GM21423 (cell line): ENCODE measurements at regions not wholly inside any gene's neighbourhood (a gene's known extent, or its start where the extent isn't known, plus 50 kb on each side); places are given as distances from the start of the nearest gene placed in this dataset.

Experiments used
- ATAC-seq: cut with Tn5 transposase; IDR thresholded peaks from one replicate; pipeline ENCODE4 v1.9.1; 2021; ENCODE audit warnings: mild to moderate bottlenecking, moderate library complexity; ENCODE audit not compliant: unreplicated experiment

DNA sequence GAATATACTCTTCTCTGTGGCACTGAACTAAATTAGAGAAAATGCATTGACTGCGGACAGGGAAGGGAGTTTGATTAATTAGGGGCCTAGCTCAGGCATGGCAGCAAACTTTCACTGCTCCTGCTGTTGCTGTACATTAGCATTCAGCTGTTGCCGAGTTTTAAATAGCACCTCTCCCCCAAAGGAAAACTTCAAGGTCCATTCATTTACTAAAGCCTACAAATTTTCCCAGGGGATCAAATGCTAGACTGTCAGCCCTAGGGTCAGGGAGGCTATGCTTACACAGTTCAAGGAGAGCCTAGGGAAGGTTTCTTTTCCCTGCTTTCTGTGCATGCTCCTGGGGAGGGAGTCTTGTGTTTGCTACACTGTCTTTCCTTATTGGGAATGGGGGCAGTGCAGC, 60.0 kb upstream of the GZMB start:
- no peak for ATAC-seq

DNA sequence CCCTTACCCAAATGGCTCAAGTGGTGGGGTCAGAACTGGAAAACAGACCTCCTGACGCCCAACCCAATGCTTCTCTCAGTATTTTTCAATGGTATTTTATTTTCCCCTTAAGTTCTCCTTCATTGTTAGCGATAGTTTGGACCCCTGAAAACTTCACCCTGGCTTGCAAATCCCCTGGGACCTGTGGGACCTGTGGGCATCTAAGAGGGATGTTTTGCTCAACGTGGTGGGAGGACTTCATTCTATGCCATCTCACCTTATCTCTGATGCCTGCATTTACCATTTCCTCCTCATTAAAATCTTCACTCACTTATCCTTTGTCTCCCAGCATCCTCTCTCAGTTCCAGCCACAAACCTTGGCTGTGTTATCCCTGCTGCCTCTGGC, 59.4 kb upstream of the GZMB start:
- no peak for ATAC-seq

DNA sequence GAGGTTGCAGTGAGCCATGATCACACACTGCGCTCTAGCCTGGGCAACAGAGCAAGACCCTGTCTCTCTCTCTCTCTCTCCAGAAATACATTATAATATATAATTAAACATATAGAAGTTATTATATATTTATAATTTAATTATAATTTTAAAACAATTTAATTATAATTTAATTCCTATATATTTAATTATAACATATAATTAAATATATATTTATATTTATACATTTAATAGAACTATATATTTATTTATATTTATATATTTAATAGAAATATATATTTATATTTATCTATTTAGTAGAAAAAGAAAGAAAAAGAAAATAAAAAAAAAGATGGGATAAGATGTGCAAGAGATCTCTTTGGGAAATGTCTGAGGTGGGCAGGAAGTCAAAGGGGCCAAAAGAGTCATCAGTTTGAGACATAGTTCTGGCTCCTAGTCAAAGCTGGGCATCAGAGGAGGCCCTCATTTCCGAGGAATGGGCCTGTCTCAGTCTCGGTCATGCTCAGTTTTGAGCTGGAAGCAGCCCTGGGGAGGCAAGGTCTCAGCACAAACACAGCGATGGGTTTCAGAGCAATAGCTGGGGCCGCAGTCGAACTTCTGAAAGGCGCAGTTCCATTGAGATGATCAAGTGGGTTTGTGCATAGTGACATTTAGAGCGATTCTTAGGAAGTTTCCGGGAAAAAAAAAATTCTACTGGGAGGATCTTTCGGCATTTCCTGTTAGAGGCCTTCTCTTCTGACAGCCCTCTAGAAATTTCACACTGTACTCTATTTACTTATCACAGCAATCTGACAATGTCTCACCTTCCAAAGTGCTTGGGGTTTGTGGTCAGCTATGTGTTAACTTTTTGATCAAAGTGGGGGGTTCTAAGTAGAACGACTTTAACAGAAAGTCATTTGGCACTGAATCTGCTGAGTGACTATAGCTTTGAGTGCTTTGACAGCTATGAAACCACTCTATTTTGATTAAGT, 58.7 kb upstream of the GZMB start:
- ATAC-seq = no peak

DNA sequence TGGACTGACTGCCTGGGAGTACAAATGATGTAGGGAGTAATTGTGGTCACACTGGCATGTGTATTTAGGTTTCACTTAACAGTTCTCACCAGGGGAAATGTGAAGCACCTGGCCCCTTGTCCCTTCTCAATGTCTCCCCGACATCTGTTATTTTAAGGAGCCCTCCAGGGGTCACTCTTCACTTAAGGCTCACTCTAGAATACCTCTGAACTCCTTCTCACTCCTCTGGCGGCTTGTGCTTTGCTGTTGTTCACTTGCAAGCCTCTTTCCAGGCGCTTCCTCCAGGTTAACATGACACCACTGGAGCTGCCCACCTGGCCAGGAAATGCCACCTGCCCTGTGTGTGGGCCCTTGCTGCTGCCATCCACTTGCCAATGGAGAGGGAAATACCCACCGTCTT, 56.5 kb upstream of the GZMB start:
- peak; percentile 50 for ATAC-seq

DNA sequence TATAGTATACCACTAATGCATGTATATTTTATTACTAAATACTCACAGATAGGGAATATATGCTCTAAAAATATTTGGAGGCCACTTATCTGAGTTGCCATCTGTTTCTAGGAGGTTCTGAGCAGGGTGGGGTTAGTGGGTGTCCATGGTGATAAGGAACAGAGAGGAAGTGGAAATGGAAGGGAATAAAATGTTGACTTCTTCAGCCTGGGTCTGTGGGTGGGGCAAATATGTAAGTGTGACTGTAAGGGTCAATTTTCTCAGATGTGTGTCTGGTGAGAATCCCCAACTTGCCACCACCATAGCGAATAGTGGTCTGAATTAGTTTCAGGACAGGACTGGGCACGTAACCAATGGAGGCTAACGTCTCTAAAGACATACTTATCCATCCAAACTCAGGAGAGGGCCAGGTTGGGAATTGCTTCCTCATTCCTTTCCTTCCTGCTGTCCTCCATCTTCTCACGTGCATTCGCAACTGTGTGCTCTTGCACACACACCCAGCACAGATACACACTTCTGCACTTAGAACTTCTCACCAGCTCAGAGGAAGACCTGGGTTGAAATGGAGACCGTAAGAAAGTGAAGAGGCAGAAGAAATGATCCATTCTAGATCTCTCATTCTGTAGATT, 54.2 kb upstream of the GZMB start:
- no peak for ATAC-seq
